IgD-negative memory B cell (primary cell): ENCODE measurements at regions not wholly inside any gene's neighbourhood (a gene's known extent, or its start where the extent isn't known, plus 50 kb on each side); places are given as distances from the start of the nearest gene placed in this dataset.
"Not testable (repeated sequence)": the region's sequence is repeated elsewhere in the genome, so short reads cannot be mapped to it uniquely, and the experiment has no call there.

Source experiments
- H3K27ac Mint-ChIP-seq, 3 donors: one replicate each; pipeline ENCODE4 v1.8.0; 2020 to 2022; ENCODE audit warnings: mild to moderate bottlenecking in 3 of 3, mixed read lengths in 3 of 3, moderate library complexity in 1 of 3
- H3K27me3 Mint-ChIP-seq: one replicate; pipeline ENCODE4 v1.8.0; 2021; ENCODE audit warnings: mixed read lengths
- H3K36me3 Mint-ChIP-seq: one replicate; pipeline ENCODE4 v1.8.0; 2020; ENCODE audit warnings: mild to moderate bottlenecking, mixed read lengths
- H3K4me1 Mint-ChIP-seq, 3 donors: one replicate each; pipeline ENCODE4 v1.8.0; 2020 to 2022; ENCODE audit warnings: mixed read lengths in 3 of 3, mild to moderate bottlenecking in 1 of 3
- H3K4me3 Mint-ChIP-seq, 4 donors: one replicate each; pipeline ENCODE4 v1.8.0; 2020 to 2022; ENCODE audit warnings: mild to moderate bottlenecking in 4 of 4, mixed read lengths in 4 of 4, moderate library complexity in 3 of 4
- H3K9me3 Mint-ChIP-seq, 3 donors: one replicate each; pipeline ENCODE4 v1.8.0; 2020 to 2021; ENCODE audit warnings: mixed read lengths in 3 of 3, mild to moderate bottlenecking in 1 of 3

GRCh38 chr7:149561072-149561471 lies 63.5 kb upstream of the ZNF746 start:
- Mint-ChIP-seq H3K4me1 (peaks cover 3 to 4% (median 3%) of the 10 kb centered on the region in 3 donors), H3K27me3 (no peaks in the 10 kb centered on the region), H3K36me3 (peaks cover 13% of the 10 kb centered on the region), H3K4me3 (no peak overlapping the region), H3K9me3 (peaks cover 0 to 3% (median 0%) of the 10 kb centered on the region in 3 donors), H3K27ac (no peak overlapping the region)

- no peaks in the 10 kb centered on the region for H3K9me3 Mint-ChIP-seq
- H3K4me1 Mint-ChIP-seq = peaks cover 1 to 3% (median 3%) of the 10 kb centered on the region in 3 donors
- no peaks in the 10 kb centered on the region for H3K27me3 Mint-ChIP-seq
- peaks cover 10% of the 10 kb centered on the region for H3K36me3 Mint-ChIP-seq
- no peak overlapping the region for H3K4me3 Mint-ChIP-seq
- H3K27ac Mint-ChIP-seq = no peak overlapping the region
These were observed 62.1 kb upstream of the ZNF746 start for GRCh38 chr7:149559711-149560110.

GRCh38 chr7:149558149-149558861 lies 60.7 kb upstream of the ZNF746 start:
- peaks cover 10% of the 10 kb centered on the region for H3K36me3 Mint-ChIP-seq
- H3K27ac Mint-ChIP-seq = peak overlapping the region in 1 of 3 donors; percentile 39

GRCh38 chr7:149556525-149556924 lies 58.9 kb upstream of the ZNF746 start:
- H3K36me3 Mint-ChIP-seq, H3K4me3 Mint-ChIP-seq, H3K27me3 Mint-ChIP-seq, H3K9me3 Mint-ChIP-seq: not testable (repeated sequence)
- Mint-ChIP-seq H3K27ac (peak overlapping the region in 2 of 3 donors; percentile 6 to 73), H3K4me1 (peaks cover 3 to 11% (median 3%) of the 10 kb centered on the region in 3 donors)

More at GRCh38 chr7:149558149-149558861, 60.7 kb upstream of the ZNF746 start:
- no peaks in the 10 kb centered on the region for H3K27me3 Mint-ChIP-seq
- H3K9me3 Mint-ChIP-seq = no peaks in the 10 kb centered on the region
- H3K4me1 Mint-ChIP-seq = peaks cover 0 to 3% (median 3%) of the 10 kb centered on the region in 3 donors
- no peak overlapping the region for H3K4me3 Mint-ChIP-seq

GRCh38 chr7:149554821-149555220 lies 57.2 kb upstream of the ZNF746 start:
- not testable (repeated sequence) for H3K9me3 Mint-ChIP-seq, H3K4me1 Mint-ChIP-seq, H3K36me3 Mint-ChIP-seq, H3K27ac Mint-ChIP-seq, H3K4me3 Mint-ChIP-seq, H3K27me3 Mint-ChIP-seq

GRCh38 chr7:149553991-149554390 lies 56.4 kb upstream of the ZNF746 start:
- not testable (repeated sequence) for H3K36me3 Mint-ChIP-seq, H3K4me3 Mint-ChIP-seq, H3K27ac Mint-ChIP-seq, H3K9me3 Mint-ChIP-seq, H3K27me3 Mint-ChIP-seq, H3K4me1 Mint-ChIP-seq

- Mint-ChIP-seq H3K4me3 (no peak overlapping the region), H3K4me1 (peaks cover 0 to 8% (median 3%) of the 10 kb centered on the region in 3 donors), H3K36me3 (no peaks in the 10 kb centered on the region), H3K27me3 (no peaks in the 10 kb centered on the region), H3K9me3 (no peaks in the 10 kb centered on the region), H3K27ac (no peak overlapping the region)
These were observed 55.2 kb upstream of the ZNF746 start for GRCh38 chr7:149552799-149553198.
